KOPT-K1 (cell line): ENCODE measurements at regions not wholly inside any gene's neighbourhood (a gene's known extent, or its start where the extent isn't known, plus 50 kb on each side); places are given as distances from the start of the nearest gene placed in this dataset.
"Not testable (repeated sequence)": the region's sequence is repeated elsewhere in the genome, so short reads cannot be mapped to it uniquely, and the experiment has no call there.

Experiments used
- H3K27ac ChIP-seq: fragments of 200-600 bp; sonication (generic); 2 replicates; pipeline ENCODE4 v1.5.1; 2016; ENCODE audit warnings: antibody characterized with exemption, mild to moderate bottlenecking, low read depth, low read length; ENCODE audit not compliant: poor library complexity, severe bottlenecking
- H3K36me3 ChIP-seq: fragments of 200-600 bp; sonication (generic); 2 replicates; pipeline ENCODE4 v1.5.1; 2017; ENCODE audit warnings: antibody characterized with exemption, mild to moderate bottlenecking, low read length, moderate library complexity; ENCODE audit not compliant: insufficient read depth
- H3K9me3 ChIP-seq: fragments of 200-600 bp; sonication (generic); 2 replicates; pipeline ENCODE4 v1.5.1; 2017; ENCODE audit warnings: antibody characterized with exemption, low read length, mild to moderate bottlenecking; ENCODE audit not compliant: insufficient read depth, poor library complexity, severe bottlenecking

DNA sequence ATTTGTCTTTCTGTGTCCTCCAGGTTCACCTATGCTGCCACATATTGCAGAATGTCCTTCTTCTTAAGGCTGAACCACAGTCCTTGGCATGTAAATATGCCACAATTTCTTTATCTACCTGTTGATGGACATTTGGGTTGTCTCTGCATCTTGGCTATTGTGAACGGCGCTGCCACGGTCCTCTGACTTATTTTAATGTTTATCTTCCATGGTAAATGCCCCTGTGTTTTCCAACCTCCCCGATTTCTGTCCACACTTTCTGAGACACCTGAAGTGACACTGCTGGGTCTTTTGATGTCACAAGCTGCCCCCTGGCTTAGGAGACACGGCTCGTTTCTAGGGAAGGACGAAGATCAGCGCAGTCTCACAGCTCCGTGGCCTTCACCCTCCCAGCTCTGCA lies 128.3 kb upstream of the PDE10A start:
- Histone ChIP-seq H3K27ac (no peak overlapping the region), H3K36me3 (no peaks in the 10 kb centered on the region), H3K9me3 (no peaks in the 10 kb centered on the region)

DNA sequence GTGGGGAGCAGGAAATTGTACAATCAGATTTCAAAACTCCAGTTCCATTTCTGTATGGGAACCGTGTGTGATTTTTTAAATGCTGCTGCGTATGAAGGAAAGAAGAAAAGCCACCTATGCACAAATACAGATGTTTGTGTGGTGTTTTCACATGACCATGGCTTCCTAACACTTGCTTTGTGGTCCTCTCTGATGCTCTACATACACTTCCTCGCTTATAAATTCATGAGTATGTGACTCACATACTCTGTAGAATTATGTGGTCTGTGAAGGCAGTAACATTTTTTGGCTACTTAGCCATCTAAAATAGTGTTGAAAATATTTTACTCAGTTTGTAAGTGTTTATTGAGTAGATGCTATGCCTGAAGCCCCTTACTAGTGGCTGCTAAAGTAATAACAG lies 119.8 kb upstream of the PDE10A start:
- no peaks in the 10 kb centered on the region for H3K9me3 ChIP-seq
- no peak overlapping the region for H3K27ac ChIP-seq
- no peaks in the 10 kb centered on the region for H3K36me3 ChIP-seq

DNA sequence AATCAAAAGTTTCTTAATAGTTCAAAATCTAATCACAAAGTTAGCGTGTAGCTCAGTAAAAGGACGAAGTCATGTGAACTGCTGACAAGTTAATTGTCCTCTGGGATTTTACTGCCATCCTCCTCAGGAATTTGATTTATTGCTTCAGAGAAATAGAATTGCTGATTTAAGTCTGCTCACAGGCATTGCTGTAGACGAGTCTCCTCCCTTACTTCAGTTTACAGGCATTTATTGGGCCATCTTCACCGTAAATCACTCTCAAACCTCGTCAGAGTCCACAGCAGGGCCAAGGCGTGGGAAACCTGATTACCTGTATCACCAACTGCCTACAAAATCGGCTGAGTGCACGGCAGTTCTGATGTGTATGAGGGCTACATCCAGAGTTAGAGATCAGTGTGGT lies 119.1 kb upstream of the PDE10A start:
- H3K36me3 ChIP-seq: no peaks in the 10 kb centered on the region
- no peaks in the 10 kb centered on the region for H3K9me3 ChIP-seq
- H3K27ac ChIP-seq: no peak overlapping the region

DNA sequence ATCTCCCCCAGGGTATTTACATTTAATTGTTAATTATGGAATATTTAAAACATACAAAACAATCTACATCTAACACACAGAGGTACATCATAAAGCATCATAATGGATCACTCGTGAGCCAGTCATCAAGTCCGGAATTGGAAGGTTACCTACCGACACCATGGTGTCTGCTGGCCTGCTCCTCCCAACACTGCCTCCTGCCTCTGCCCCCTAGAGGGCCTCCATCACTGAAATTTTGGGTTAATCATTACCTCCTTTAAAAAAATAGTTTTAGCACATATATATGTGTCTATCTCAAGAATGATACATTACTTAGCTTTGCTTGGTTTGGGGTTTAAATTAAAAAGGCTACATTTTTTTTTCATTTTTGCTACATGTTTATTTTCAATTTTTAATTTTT lies 114.6 kb upstream of the PDE10A start:
- Histone ChIP-seq H3K36me3 (no peaks in the 10 kb centered on the region), H3K9me3 (no peaks in the 10 kb centered on the region), H3K27ac (no peak overlapping the region)

DNA sequence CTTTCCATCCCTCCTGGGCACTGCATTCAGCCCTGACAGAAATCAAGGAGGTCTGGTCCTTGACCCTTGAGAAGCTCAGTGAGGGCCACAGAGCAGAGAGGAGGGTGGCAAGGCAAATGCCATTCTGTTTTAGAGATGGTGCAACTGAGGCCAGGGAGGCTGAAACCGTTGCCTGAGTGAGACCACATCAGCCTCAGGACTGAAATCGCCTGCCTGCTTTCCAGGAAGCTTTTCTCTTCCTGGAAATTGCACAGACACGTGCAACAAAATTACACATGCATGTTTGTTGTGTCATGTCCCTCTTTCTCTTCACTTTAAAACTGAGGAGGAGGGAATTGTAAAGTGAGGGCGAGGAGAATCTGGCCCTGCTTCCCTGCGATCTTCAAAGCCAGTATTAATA lies 113.7 kb upstream of the PDE10A start:
- Histone ChIP-seq H3K9me3 (no peaks in the 10 kb centered on the region), H3K27ac (no peak overlapping the region), H3K36me3 (no peaks in the 10 kb centered on the region)

DNA sequence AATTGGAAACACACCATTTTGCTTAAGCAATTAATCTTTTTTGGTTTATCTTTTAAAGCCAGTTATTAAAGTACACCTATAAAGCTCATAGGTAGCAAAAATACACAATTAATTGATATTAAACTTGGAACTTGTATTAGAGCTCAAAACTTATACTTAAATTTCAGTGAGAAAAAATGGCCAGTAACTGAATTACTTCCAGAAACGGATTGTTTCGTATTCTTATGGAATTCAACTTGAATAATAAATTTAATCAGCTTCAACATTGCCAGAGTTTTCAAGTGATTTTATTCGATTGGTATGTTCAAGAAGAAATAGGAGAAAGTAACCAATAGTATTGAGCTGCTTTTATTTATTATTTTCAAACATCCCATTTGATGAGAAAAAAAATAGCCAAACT lies 112.7 kb upstream of the PDE10A start:
- Histone ChIP-seq H3K27ac (no peak overlapping the region), H3K9me3 (no peaks in the 10 kb centered on the region), H3K36me3 (no peaks in the 10 kb centered on the region)

DNA sequence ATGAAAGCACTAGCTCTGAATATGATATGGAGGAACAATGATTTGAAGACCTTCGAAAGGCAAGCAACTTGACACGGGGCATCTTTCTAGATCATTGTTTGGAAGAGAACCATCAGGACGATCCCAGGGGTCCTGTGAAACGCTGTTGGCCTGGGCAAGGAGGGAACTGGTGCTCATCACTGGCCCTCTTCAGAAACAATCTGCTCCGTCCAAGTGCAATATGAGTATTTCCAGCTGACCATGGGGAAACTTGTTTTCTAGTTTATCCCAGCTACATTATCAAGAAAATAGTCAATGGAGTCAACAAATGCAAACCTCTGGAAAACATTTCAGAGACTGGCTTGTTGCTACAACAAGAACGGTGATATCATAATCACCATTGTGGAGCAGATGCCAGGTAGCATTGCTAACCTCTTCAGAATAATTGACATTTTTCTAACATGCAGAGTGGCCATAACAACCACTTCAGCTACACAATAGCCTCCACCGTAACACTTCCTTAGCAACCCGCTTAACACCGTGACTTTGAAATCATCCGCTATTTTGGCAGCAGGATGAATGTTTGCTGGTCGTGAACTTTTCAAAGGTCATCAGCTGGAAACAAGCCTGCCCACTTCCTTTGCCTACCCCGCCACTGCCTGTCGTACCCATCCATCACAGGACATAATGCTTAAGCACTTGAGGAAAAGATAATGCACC lies 112.0 kb upstream of the PDE10A start:
- Histone ChIP-seq H3K27ac (no peak overlapping the region), H3K36me3 (no peaks in the 10 kb centered on the region), H3K9me3 (no peaks in the 10 kb centered on the region)

DNA sequence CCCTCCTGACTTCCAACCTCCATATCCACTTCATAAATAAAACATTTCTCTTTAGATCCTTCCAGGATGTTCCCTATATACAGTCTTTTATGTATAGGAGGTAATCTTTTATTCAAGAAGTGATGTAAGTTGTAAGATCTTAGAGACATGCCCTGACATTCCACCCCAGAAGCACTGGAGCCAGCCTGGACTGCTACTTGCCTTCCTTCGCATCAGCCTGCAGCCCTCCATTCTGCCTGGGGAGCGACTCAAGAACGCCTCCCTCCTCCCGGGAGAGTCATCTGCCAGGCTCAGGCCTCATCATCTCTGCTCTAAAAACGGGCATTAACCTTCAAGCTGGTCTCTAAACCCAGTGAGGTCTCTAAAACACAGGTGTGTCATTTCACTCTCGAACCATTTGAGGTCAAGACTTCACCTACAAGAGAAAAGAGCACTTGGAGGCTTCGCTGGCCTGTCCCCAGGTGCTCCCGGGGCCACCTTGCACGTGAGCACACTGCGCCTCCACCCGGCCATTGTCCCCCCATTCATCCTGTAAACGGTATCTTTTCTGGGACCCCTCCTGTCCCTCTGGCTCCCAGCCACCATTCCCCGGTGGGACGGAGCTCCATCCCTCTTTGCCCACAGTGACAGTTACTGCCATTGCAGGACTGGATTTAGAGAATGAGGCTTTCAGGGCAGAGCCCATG lies 107.5 kb upstream of the PDE10A start:
- Histone ChIP-seq H3K9me3 (no peaks in the 10 kb centered on the region), H3K27ac (no peak overlapping the region), H3K36me3 (no peaks in the 10 kb centered on the region)

DNA sequence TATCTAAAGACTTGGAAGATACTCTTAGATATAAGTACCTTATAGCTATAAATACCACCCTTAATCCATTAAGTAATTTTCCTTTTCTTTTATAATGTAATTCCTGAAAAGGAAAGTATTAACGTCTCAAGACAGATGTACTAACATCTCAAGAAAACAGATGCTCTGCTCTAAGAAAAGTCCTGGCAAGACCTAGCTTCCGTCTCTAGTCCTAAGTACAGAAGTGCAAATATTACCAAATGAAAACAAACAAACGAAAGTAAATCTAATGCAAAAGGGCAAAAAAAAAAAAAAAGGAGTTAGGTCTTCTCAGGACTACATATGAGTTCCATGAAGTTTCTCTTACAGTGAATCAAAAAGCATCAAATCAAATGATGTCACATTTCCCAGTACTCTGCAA lies 106.8 kb upstream of the PDE10A start:
- no peak overlapping the region for H3K27ac ChIP-seq
- no peaks in the 10 kb centered on the region for H3K36me3 ChIP-seq
- no peaks in the 10 kb centered on the region for H3K9me3 ChIP-seq

DNA sequence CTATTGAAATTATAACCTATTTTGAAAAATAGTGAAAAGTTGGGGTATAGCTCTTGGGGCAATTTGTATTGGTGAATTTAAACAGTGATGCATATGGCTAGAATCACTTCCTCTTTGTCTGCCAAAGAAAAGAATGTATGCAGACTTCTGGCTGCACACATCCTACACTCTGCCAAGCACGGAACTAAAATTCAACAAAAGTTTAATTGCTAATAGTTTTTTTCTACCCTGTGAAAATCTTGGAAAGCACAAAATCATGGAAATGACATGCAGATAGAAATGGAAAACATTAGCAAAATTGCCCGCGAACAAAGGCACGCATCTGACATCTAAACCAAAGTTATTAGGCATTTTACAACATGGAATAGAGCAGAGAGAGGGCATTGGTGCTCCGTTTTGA lies 106.4 kb upstream of the PDE10A start:
- no peaks in the 10 kb centered on the region for H3K36me3 ChIP-seq
- no peak overlapping the region for H3K27ac ChIP-seq
- H3K9me3 ChIP-seq: no peaks in the 10 kb centered on the region

DNA sequence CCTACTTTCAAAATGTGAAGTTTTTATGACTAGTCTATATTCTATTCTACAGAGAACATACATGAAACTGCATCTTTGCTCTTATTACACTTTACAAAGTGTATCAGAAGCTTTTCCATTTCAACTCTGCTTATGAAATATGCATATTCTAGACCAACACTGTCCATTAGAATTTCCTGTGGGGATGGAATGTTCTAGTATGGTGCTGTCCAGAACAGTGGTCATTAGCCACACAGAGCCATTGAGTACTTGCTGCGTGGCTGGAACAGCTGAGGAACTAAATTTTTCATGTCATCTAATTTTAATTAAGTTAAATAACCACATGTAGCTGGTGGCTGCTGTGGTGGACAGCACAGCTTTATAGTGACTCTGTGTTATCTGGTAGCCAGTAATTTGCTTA lies 105.9 kb upstream of the PDE10A start:
- Histone ChIP-seq H3K9me3 (no peaks in the 10 kb centered on the region), H3K36me3 (no peaks in the 10 kb centered on the region), H3K27ac (no peak overlapping the region)

DNA sequence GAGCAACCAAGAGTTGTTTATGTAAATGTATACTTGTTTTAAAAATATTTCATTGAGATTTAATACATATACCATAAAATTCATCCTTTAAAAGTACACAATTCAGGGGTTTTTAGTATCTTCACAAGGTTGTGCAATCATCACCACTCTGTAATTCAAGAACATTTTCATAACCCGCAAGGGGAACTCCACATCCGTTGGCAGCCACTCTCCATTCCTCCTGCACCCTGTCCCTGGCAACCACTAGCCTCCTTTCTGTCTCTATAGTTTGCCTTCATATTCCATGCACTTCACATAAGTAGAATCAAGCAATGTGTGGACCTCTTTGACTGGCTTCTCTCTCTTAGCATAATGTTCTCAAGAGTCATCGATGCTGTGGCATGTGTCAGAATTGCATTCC lies 104.2 kb upstream of the PDE10A start:
- no peaks in the 10 kb centered on the region for H3K9me3 ChIP-seq
- H3K36me3 ChIP-seq: no peaks in the 10 kb centered on the region
- no peak overlapping the region for H3K27ac ChIP-seq

DNA sequence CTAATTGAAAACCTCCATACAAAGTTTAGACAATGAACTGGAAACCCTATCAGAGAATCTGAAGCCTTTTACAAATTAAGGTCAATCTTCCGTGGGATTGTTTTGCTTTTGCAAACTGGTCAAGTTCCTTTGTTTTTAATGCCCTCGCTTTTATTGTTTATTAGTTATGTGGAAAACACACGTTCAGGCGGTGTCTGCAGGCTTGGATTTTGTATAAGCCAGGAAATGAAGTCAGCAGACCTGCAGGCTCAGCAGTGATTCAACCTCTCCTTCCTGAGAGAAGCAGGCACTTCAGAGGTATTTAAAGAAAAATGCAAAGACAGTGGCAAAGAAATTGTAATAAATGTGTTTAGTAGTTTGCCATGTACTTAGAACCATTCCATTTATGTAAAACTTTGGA lies 103.4 kb upstream of the PDE10A start:
- Histone ChIP-seq H3K27ac (no peak overlapping the region), H3K36me3 (no peaks in the 10 kb centered on the region), H3K9me3 (no peaks in the 10 kb centered on the region)

DNA sequence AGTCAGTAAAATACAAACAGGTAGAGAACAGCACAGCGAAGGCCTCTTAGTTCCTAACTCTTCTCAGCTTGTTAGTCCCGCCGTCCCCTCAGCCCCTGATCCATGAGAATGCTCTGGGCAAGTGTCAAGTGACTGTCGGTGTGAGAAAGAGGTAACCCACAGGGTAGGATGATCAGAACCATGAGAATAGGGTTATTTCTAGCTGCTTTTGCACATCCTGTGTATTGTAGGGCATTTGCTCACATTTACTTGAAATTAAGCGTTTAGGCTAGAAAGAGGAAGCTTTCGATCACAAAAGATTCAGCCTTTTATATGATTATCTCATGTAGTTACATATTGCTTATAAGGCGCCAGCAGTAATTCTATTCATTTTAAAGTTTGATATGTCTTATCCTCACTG lies 103.0 kb upstream of the PDE10A start:
- H3K9me3 ChIP-seq: no peaks in the 10 kb centered on the region
- H3K36me3 ChIP-seq: no peaks in the 10 kb centered on the region
- H3K27ac ChIP-seq: no peak overlapping the region

DNA sequence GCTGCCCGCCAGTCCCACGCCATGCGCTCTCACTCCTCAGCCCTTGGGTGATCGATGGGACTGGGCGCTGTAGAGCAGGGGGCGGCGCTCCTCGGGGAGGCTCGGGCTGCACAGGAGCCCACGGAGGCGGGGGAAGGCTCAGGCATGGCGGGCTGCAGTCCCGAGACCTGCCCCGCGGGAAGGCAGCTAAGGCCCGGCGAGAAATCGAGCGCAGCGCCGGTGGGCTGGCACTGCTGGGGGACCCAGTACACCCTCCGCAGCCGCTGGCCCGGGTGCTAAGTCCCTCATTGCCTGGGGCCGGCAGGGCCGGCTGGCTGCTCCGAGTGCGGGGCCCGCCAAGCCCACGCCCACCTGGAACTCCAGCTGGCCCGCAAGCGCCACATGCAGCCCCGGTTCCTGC lies 102.2 kb upstream of the PDE10A start:
- not testable (repeated sequence) for H3K27ac ChIP-seq, H3K9me3 ChIP-seq, H3K36me3 ChIP-seq

DNA sequence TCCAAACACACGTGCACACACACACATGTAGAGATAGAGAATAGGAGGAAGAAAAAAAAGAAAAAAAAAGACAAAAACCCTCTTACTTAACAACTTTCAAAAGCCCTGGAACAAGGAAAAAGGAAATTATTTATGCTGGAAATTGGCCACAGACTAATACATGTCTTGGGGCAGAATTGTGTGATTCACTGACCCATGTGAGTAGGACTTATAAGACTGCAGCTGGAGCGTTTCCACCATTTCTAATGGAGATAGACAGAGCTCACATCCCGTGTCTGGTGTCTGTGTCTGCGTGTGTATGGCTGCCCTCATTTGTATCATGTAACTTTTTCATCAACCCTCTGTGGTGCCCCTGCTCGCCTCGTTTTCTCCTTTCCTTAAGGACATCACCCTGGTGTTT lies 99.8 kb upstream of the PDE10A start:
- Histone ChIP-seq H3K27ac (no peak overlapping the region), H3K9me3 (no peaks in the 10 kb centered on the region), H3K36me3 (no peaks in the 10 kb centered on the region)
